ENCODE measurements at regions not wholly inside any gene's neighbourhood (a gene's known extent, or its start where the extent isn't known, plus 50 kb on each side); places are given as distances from the start of the nearest gene placed in this dataset.

GRCh38 chr5:24067208-24067607, 559.8 kb downstream of the PRDM9 start:
- no peak for ATAC-seq
- WGBS, 3 donors, result 93 to 98% (median 96%) methylated on average over 2 of the region's 2 CpGs
- no peaks in the 10 kb centered on the region for H3K27me3 ChIP-seq (ENCODE audit: insufficient read depth in 3 of 3, low read length in 2 of 3)

GRCh38 chr5:24068524-24068923, 561.1 kb downstream of the PRDM9 start:
- WGBS, 3 donors, result 84 to 86% (median 86%) methylated on average over 3 of the region's 3 CpGs
- no peaks in the 10 kb centered on the region for H3K36me3 ChIP-seq (ENCODE audit: insufficient read depth in 1 of 2, low read depth in 1 of 2)
- TF ChIP-seq CTCF (IDR thresholded peaks at IDR 0.05), result no peak
- DNase-seq, result no peak
- H3K27ac ChIP-seq, result no peak overlapping the region
- H3K4me3 ChIP-seq, result no peak overlapping the region
- intact Hi-C loops (cut with DNase I), result no loop called here
- no peaks in the 10 kb centered on the region for H3K27me3 ChIP-seq (ENCODE audit: insufficient read depth in 3 of 3, low read length in 2 of 3)
- ATAC-seq, result no peak
- no peaks in the 10 kb centered on the region for H3K4me1 ChIP-seq
- H3K9me3 ChIP-seq, result no peaks in the 10 kb centered on the region

More at GRCh38 chr5:24067208-24067607, 559.8 kb downstream of the PRDM9 start:
- Histone ChIP-seq H3K4me1 (no peaks in the 10 kb centered on the region), H3K27ac (no peak overlapping the region), H3K4me3 (no peak overlapping the region), H3K36me3 (ENCODE audit: insufficient read depth in 1 of 2, low read depth in 1 of 2) (no peaks in the 10 kb centered on the region), H3K9me3 (no peaks in the 10 kb centered on the region)
- TF ChIP-seq CTCF (IDR thresholded peaks at IDR 0.05), result no peak
- DNase-seq, result no peak
- intact Hi-C loops (cut with DNase I), result no loop called here

GRCh38 chr5:24073107-24073506, 565.7 kb downstream of the PRDM9 start:
- intact Hi-C loops (cut with DNase I), result no loop called here
- 69 to 80% (median 71%) methylated on average over 4 of the region's 4 CpGs for WGBS, 3 donors
- ATAC-seq, result no peak

GRCh38 chr5:24080046-24080445, 564.7 kb downstream of the CDH10 start:
- Histone ChIP-seq H3K27ac (no peak overlapping the region), H3K9me3 (no peaks in the 10 kb centered on the region), H3K4me3 (no peak overlapping the region), H3K36me3 (ENCODE audit: insufficient read depth in 1 of 2, low read depth in 1 of 2) (no peaks in the 10 kb centered on the region), H3K27me3 (ENCODE audit: insufficient read depth in 3 of 3, low read length in 2 of 3) (no peaks in the 10 kb centered on the region), H3K4me1 (no peaks in the 10 kb centered on the region)
- TF ChIP-seq CTCF (IDR thresholded peaks at IDR 0.05), result no peak
- 64 to 70% (median 69%) methylated on average over 2 of the region's 2 CpGs for WGBS, 3 donors
- intact Hi-C loops (cut with DNase I), result no loop called here
- DNase-seq, result no peak
- no peak for ATAC-seq

More at GRCh38 chr5:24073107-24073506, 565.7 kb downstream of the PRDM9 start:
- Histone ChIP-seq H3K4me3 (no peak overlapping the region), H3K27ac (no peak overlapping the region), H3K27me3 (ENCODE audit: insufficient read depth in 3 of 3, low read length in 2 of 3) (no peaks in the 10 kb centered on the region), H3K4me1 (no peaks in the 10 kb centered on the region), H3K9me3 (no peaks in the 10 kb centered on the region), H3K36me3 (ENCODE audit: insufficient read depth in 1 of 2, low read depth in 1 of 2) (no peaks in the 10 kb centered on the region)
- no peak for DNase-seq
- no peak for TF ChIP-seq CTCF (IDR thresholded peaks at IDR 0.05)

GRCh38 chr5:24094081-24094679, 550.6 kb downstream of the CDH10 start:
- Histone ChIP-seq H3K4me3 (no peak overlapping the region), H3K27ac (no peak overlapping the region), H3K9me3 (no peaks in the 10 kb centered on the region), H3K4me1 (no peaks in the 10 kb centered on the region), H3K27me3 (ENCODE audit: insufficient read depth in 3 of 3, low read length in 2 of 3) (no peaks in the 10 kb centered on the region), H3K36me3 (ENCODE audit: insufficient read depth in 1 of 2, low read depth in 1 of 2) (no peaks in the 10 kb centered on the region)
- DNase-seq (no peak), ATAC-seq (no peak)
- TF ChIP-seq CTCF (IDR thresholded peaks at IDR 0.05), result no peak
- WGBS, 3 donors, result 63 to 74% (median 73%) methylated on average over 8 of the region's 8 CpGs
- intact Hi-C loops (cut with DNase I), result no loop called here
